PC-9 (cell line): ENCODE measurements at regions not wholly inside any gene's neighbourhood (a gene's known extent, or its start where the extent isn't known, plus 50 kb on each side); places are given as distances from the start of the nearest gene placed in this dataset.

Experiments
- EZH2 ChIP-seq: fragments of 200-600 bp; sonication (generic); IDR thresholded peaks from 2 replicates; pipeline ENCODE4 v1.8.0; 2017; ENCODE audit warnings: antibody characterized with exemption, low read depth
- TF ChIP-seq, protein P1 (sequence below): fragments of 200-600 bp; sonication (generic); conservative IDR thresholded peaks from 2 replicates; pipeline ENCODE4 v1.6.1; 2017; ENCODE audit warnings: mixed run types, antibody characterized with exemption, mild to moderate bottlenecking, moderate library complexity

DNA sequence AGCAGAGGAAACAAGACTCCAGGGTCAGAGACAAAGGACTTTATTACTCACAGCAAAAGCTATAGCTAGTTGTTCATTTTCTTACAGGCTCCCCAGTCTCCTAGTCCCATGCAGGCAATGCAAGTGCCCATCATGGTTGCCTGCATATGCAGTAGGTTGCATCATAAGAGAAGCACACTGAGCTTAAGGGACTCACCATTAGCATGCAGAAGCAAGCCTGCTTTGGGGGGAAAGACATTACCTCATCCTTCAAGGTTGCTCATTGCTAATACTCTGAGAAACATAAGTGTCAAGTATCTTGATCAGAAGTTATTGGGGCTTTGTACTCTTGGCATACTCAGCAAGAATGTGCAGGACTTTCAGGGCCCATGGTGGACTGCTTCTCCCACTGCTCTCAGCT lies 114.6 kb upstream of the CCDC68 start:
- TF ChIP-seq, protein P1, sequence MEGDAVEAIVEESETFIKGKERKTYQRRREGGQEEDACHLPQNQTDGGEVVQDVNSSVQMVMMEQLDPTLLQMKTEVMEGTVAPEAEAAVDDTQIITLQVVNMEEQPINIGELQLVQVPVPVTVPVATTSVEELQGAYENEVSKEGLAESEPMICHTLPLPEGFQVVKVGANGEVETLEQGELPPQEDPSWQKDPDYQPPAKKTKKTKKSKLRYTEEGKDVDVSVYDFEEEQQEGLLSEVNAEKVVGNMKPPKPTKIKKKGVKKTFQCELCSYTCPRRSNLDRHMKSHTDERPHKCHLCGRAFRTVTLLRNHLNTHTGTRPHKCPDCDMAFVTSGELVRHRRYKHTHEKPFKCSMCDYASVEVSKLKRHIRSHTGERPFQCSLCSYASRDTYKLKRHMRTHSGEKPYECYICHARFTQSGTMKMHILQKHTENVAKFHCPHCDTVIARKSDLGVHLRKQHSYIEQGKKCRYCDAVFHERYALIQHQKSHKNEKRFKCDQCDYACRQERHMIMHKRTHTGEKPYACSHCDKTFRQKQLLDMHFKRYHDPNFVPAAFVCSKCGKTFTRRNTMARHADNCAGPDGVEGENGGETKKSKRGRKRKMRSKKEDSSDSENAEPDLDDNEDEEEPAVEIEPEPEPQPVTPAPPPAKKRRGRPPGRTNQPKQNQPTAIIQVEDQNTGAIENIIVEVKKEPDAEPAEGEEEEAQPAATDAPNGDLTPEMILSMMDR, result no peak
- TF ChIP-seq EZH2, result no peak
